Stimulated activated CD4-positive, alpha-beta T cell treated with anti-CD3 and anti-CD28 coated beads, Interleukin-12 subunit alpha, Interleukin-12 subunit beta, amount 100 ng/mL, for 48 hours (primary cell): ENCODE measurements at regions not wholly inside any gene's neighbourhood (a gene's known extent, or its start where the extent isn't known, plus 50 kb on each side); places are given as distances from the start of the nearest gene placed in this dataset.

Experiments
- DNase-seq, 3 donors: peaks; one replicate each; pipeline ENCODE4 v3.0.0-alpha.2; 2020; ENCODE audit warnings: low read depth in 2 of 3, low spot score in 1 of 3

DNA sequence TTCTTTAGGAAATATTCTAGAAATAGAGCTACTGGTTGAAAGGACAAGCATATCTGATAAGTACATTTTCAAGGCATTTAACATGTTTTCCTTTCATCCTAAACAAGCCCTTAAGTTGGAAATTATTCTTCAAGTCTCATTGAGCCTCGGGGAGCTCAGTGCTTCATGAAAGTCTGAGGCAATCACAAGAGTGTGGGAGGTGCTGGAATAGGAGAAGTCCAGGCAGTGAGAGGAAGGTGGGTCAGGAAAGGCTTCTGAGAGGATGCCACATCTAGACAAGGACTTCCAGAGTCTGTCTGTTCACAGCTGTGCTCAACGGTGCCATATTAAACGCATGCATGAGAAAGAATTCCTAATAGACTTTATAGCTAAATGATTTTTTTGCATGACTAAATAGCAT lies 69.8 kb downstream of the CD83 start:
- DNase-seq: no peak

DNA sequence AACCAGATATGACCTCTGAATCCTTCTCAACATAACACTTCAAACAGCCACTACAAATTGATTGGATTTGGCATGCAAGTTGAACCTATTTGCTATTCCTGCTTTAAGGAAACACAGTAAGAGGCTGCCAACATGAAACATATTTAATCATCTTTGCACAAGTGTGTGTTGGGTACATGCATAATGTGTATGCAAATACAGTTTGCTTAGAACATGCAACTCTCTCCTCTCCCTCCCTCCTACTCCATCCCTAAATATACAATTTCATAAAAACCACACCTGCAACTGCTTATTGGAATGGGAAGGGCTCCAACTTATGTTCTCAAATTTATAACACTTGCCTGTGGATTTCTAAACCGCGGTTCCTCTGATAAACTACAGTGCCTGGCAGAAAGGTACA lies 71.5 kb downstream of the CD83 start:
- DNase-seq: no peak

DNA sequence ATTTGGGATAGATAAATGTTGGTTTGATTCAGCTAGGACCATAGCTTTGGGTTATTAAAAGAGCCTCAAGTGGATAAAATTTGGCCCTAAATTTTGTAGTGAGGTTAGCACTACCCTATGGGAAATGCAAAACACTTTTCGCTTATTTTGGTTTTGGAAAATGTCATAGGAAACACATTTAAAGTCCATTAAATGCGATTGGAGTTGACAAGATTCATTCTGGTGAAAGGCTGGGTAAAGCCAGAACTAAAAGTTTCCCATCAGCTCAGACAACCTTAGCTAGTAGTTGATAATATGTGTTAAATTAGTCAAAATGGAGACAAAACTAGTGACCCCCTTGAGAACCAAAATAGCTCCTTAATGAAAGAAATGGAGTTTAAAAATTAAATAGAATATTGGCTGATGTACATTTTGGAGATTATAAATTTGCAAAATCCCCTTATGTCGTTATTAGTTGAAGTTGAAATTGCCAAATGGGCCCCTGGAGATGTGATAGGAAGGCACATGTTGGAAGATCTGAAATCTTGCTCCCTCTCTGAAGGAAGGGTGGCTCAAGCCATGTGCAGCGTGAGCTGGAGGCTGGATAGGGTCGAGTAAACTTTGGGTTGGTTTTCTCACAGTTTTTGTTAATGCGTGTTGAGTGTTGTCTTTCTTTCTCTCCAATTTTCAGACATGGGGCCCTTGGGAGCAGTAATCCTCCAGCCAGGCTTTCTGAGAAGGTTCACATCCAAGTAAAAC lies 72.8 kb downstream of the CD83 start:
- no peak for DNase-seq

DNA sequence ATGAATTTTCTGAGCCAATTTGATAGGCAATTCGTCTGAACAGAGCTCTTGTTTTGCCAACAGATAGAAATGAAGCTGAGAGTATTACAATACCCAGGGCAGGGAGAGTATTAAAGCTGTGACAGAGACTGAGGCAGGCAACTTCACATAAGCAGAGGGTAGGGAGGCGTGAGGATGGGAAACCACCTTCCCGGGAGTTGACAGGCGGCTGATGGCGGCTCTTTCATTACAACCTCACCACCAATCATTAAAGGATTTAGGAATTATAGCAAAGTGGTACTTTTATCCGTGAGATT lies 73.3 kb downstream of the CD83 start:
- no peak for DNase-seq

DNA sequence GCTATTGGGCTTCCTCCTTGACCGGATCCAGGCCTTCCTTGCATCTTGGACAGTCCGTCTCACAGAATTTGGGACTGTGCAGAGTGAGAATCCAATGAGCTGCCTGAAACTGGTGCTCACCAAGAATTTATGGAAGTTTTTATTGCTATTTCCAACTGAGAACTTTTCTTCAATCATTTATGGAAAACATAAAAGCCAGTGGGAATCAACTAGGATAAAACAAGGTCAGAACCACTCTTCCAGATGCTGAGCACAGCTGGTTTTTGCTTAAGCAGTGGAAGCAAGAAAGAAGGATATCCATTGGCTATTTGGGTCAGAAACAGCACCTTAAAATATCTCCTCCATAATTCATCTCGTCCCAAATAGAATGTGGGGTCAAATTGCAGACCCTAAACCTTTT lies 74.2 kb downstream of the CD83 start:
- no peak for DNase-seq

DNA sequence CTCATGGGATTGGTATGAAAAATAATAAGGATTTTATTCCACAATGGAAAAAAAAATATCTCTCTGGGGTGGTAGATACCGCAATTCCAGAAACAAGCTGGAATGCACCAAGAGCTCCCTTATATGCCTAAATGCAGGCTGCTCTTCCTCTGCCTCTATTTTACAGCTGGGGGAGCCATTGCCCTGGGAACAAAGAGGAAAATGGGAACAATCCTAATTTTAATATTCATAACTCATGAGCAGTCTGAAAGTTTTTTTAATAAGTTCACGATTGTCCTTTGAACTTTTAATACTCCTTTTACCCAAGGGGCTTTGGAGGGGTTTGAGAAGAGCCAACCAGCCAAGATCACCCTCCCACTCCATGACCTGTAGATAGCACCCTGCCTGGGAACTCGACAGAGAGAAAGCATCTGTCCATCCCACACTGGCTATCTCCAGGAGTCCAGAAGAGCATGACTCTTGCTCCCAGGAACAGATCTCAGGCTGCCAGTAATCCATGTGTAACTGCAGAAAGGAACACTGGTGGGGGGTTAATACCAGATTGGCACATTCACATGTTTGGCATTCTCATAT lies 74.7 kb downstream of the CD83 start:
- DNase-seq: no peak

DNA sequence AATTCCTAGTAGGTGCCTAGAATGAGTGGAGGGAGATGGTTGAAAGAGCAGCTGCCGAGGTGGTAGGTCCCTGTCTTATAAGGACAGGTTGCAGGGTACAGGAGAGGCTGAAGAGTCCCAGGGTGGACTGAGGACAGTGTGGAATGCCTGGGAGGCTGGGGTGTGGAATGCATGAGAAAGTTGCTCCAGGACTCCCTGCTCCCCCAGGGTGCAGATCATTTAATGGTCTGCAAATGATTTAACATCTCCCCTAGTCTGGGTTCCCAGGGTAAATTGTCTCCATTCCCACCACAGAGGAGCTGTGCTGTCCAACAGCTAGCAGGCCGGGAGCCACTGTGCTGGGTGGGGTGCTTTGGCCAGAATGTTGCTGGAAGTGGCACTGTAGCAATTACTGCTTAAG lies 76.0 kb downstream of the CD83 start:
- no peak for DNase-seq

DNA sequence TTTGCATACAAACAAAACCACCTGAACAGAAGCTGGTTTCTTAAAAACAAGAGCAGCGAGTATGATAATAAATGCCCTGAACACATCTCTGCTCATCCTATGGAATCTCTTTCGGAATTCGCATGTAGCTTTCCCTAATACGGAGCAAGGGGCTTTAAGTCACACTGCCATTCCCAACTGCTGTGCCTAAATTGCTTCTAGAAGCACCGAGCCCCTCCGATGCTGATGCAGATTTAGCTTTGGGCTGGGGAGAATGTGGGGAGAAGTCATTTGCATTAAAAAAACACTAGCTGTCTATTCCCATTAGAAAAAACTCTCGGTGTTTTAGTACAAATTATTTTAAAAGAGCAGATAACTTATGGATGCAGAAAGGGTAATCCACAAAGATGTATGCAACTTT lies 76.9 kb downstream of the CD83 start:
- DNase-seq: no peak

DNA sequence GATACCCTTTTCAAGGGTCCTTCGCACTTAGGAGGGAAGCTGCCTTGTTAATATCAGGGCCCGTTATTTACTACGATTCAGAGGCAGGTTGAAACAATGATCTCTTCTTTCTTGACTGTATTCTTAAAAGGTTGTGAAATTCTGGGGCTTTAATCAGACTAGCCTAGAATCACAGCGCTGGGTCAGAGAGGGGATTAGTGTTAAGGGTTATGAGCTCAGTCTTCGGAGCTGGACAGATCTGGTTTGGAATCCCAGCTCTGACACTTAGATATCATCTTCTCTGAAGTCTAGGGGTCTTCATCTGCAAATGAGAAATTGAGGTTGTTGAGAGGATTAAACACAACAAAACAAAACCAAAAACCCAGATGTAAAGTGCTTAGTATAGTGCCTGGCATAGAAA lies 77.4 kb downstream of the CD83 start:
- DNase-seq: no peak

DNA sequence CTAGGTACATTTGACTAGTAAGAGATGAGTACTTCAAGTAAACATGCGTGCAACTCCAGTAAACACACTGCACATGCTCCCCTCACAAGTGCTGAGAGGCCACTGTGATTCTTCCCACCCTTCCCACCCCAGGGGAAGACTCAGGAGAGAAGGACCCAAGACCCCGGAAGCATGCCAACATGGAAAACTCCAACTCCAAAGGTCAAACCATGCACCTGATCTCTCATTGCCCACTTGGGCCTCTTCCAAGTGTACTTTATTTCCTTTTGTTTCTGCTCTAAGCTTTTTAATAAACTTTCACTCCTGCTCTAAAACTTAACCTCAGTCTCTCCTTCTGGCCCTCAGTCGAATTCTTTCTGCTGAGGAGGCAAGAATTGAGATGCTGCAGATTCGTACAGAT lies 78.5 kb downstream of the CD83 start:
- no peak for DNase-seq

DNA sequence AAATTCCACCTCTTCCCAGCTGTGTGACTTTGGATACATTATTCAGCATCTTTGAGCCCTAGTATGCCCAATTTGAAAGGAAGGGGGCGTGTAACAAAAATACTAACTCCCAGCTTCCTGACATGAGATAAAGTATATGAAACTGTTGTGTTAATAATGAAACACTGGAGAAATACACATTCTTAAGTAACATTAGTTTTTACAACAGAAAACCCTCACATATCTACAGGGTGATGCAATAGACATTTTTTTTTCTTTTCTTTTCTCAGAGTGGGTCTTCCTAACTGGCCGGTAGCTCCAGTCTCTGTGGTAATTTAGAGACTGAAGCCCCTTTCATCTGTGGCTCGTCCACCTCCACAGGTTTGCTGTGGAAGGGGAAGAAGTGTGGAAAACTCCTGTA lies 79.5 kb downstream of the CD83 start:
- no peak for DNase-seq

DNA sequence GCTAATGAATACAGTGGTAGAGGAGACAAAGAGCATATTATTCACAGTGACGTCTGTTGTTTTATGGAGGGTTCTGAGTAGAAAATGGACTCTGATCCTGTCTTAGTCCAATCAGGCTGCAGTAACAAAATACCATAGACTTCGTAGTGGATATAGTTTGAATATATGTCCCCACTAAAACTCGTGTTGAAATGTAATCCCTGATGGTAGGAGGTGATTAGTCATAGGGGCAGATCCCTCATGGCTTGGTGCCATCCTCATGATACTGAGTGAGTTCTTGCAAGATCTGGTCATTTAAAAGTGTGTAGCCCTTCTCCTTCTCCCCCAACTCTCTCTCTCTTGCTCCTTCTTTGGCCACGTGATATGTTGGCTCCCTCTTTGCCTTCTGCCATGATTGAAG lies 82.5 kb downstream of the CD83 start:
- no peak for DNase-seq

DNA sequence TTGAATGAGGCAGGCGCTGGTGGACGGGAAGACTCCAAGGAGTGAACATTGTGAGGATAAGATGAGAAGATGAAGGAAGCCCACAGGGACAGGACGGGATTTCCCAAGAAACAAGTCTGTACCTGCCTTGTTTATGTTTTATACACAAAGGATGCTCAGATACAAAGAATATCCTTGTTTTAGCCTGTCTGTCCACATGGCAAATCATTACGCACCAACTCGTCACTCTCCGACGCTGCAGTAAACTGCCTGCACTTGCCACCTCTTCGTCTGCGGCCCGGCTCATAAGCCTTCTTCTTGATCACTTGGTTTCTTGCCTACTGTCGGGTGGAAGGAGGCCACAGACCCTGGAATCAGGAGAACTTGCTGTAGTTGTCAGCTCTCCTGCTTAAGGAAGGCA lies 85.4 kb downstream of the CD83 start:
- DNase-seq: no peak

DNA sequence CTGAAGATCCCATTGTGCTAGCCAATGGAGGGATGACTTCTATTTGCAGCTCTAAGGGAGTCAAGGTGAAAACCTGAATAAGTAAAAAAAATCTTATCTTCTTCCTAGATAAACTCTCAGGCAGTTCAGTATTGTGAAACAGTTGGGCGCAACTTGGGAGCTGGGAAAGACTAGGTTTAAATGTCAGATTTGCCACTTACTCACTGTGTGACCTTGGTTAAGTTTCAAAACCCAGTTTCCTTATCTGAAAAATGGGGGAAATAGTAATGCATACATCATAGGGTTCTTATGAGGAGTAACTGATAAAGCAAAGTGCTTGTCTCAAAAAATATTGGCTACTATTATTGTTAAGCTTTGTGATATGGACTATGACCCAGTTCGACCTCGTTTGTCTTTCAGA lies 88.8 kb downstream of the CD83 start:
- DNase-seq: no peak

DNA sequence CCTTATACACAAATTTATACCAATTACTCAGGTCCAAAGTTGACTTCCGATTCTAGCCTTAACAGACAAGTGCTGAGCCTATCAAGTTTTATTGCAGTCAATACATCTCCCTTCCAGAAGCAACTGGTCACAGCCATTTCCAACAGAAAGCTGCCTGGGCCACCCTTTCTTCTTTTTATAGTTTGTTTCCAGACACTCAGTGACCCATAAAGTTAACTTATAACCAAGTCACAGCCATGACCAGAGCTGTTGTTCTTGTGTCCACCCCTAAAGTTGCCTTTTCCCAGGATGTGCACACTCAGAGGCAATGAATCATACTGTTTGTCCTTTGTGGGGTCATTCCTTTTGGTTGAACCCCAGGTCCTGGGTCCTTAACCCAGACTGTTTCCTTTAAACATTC lies 89.9 kb downstream of the CD83 start:
- DNase-seq: no peak

DNA sequence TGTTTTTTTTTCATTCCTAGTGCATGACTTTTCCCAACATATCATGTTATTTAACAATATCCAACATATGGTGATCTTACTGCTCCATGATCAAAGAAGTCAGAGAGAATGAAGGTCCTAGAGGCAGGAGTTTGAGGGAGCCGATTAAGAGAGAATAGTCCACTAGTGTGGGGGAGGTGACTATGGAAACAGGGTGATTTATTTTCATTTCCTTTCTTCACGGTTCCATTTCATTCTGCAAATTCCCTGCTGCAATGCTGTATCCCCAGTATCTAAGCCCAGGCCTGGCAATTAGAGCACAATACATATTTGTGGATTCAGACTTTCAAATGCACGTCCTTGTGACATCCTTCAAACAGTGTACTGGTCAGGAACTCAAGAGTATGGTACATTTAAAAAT lies 91.4 kb downstream of the CD83 start:
- no peak for DNase-seq

DNA sequence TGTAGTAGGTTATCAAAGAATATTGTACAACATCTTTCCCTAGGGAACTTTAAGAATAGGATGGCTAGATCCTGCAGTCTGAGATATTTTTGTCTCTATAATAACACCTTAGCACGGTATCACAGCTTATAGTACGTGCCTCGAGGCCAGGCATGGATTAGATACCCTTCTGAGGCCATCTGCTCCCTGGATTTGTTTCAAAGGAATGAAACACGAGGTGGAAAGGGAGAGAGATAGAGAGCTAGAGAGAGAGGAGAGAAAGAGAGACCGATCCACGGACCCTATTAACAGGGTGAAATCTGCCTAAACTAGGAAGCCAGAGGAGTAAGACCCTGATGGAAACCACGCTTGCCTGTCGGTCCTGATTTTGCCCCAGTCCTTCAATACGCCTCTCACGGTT lies 92.5 kb downstream of the CD83 start:
- DNase-seq: no peak

DNA sequence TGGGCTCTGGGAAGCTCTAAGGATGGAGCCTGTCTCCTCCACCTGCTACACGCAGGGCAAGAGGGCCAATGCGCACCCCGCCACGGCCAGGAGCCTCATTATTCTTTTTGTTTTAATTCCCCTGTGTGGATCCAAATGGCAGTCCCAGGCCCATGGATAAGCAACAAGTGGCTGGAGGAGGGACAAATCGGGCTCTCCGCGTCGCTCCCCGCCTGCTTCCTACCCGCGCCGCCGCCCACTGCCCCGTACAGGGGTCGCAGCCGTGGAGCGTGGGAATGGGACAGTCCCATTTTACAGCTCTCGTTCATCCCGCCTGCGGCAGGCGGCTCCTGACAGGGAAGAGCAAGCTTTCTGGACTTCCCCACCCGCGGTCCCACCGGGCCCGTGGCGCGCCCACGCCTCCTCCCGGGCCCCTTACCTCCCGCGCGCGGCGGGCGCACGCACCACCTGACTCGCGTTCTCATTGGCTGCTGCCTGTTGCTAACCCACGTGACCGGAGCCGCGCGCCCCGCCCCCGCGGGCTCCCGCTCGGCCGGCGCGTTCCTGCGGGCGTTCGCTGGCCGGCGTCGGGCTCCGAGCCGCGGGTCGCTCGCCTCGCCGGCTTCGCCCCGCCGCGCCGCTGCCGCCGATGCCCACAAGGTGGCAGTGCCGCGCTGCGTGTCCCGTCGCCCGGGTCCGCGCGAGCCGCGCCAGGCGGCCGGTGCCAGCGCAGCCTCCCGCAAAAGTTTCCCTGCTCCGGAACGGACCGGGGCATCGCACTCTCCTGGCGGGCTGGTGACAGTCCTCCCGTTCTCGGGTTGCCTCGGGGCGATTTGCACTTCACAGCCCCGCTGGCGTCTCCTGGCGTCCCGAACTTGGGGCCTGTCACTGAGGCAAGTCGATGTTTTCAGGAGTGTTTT lies 93.3 kb downstream of the CD83 start:
- DNase-seq: peak; percentile 84 to 89 (median 86)

DNA sequence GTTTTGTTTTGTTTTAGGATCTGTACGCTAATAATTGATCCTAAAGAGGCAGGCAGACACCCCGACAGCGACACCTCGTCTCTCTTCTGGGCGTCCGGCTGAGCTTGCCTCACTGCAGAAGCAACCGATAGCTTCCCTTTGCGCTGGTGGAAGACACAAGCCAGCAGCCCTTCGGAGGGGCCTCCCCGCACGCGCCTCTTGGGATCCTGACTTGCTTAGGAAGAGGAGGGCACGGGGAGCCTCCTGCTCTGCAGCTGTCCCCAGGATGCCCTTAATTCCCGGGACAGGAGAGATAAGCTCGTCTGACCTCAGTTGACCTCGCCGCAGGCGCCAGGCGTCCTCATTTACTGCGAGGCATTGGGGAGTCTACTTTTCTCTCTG lies 94.0 kb downstream of the CD83 start:
- peak in 1 of 3 donors; percentile 11 for DNase-seq

DNA sequence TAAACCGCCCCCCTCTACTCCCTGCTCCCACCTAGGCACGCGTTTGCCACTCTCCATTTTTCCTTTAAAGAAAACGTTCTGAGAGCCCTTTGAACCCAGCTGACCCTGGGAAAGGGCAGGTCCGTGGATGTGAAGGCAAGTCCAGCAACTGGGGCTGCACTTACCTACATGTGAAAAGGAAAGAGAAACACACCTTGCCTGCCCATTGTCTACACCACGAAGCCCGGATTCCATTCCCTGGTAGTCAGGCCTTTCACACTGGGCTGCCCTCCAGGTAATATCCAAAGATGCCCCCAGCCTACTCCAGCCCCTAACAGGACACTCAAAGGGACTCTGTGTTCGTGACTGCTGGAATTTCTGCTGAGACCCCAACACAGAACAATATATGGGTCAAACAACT lies 94.4 kb downstream of the CD83 start:
- DNase-seq: no peak

DNA sequence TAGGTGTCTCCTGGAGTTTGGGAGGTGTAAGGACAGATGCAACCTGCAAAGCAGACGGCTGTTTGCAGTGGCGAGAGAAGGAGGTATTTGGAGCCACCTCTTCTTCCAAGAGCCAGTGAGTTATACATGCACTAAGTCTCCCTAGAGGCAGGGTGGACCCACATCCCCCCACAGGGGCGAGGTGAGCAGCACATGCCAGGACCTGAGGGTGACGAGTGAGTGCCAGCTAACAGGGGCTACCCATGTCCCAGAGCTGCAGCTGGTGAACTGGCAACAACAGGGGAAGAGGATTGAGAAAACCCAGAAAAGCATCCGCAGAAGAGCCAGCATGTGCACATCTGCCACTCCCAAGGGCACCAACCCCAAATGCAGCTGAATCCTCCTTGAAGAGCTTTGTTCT lies 95.1 kb downstream of the CD83 start:
- DNase-seq: no peak

DNA sequence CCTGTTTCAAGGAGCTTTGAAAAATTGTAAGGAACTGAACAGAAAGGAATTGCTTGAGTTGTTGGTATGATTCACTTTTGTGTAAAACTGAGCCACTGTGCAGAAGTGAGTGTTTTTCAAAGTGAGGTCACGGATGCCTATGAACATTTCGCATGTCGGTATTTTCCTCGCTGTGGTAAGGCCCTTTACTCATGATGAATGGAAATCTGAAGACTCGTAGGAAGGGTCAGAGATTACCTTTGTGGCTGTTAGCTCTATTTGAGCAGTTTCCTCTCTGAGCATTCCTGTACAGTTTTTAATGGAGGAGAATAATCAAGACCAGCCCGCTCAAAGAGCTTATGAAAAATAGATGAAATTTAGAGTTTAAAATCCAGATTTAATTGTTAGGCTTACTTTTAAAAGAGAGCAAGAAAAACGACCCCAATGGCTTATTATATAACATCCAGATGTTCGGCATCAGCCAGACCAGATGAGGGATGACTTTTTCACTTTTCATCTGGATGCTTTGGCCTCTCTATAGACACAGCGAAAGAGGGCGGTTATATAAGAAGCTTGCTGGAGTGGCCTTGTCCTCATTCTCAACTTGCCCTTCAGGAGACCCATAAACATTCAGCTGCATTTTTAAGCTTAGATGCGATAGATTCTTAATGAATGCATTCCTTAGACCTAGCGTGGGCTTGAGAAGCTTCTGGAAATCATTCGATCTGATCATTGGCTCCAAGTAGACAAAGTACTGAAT lies 99.5 kb downstream of the CD83 start:
- DNase-seq: no peak
